NCI-H1048 (cell line): ENCODE measurements at regions not wholly inside any gene's neighbourhood (a gene's known extent, or its start where the extent isn't known, plus 50 kb on each side); places are given as distances from the start of the nearest gene placed in this dataset.

Experiments used
- DNase-seq: peaks from one replicate; lab custom pipeline; 2025; lab: John Stamatoyannopoulos, UW

DNA sequence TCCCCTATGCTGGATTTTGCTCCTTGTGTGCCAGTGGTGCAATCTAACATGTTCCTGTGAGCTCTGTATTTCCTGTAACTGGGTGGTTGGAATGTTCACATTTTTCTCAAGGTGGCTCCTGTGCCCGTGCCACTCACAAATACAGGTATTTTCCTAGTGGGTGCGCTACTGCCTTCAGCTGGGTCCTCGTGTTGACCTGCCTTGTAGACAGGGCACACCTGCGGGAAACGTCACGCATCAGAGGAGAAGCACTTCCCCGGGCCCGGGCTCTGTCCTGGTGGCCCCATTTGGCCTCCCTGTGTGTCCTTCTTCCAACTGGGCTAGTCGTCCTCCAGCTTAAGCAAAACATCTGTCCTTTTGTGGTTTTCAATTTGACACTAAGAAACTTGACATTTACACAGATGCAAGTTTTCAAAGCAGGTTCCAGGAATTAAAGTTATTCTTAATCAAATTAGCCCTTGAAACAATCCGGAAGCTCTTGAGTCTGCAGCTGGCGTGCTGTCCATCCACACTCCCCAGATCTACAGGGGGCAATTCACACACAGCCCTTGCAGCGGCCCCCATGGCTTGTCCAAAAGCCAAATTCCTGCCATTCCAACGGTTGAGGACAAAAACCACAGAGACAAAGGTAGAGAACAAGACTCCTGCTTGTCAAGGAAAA lies 275.1 kb downstream of the CDC5L start:
- no peak for DNase-seq

DNA sequence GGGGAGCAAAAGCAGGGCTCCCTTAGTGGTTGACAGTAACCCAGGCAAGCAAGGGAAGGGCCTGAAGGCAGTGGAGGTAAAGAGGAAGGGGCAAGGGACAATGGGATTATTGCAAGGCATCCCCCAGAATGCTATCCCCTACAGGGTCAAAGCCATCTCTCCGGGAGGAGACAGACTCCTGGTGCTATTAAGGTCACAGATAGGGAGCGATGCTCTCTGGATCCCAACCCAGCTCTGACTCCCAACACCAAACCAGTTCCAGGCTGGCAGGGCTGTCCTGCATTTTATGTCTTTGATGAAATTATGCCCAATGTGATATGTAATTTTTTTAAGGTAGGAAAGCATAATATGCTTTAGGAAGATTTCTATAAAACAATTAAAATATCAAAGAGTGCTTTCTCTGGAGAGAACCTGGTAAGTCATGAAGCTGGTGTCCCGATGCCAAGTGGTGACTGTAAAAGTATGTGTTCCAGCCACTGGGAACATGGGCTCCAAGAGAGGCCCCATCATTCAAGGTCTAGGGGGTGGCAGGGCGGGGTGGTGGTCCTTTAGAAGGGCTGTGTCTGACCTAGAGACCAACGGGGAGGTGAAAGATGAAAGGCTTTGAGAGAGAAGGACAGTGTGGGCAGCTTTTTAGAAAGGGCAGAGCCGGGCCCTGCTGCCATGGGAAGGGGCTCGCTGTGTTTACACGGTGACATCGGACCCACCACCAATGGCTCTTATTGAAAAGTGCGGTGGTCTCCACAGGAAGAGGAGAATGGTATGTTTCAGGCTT lies 276.5 kb downstream of the CDC5L start:
- no peak for DNase-seq

DNA sequence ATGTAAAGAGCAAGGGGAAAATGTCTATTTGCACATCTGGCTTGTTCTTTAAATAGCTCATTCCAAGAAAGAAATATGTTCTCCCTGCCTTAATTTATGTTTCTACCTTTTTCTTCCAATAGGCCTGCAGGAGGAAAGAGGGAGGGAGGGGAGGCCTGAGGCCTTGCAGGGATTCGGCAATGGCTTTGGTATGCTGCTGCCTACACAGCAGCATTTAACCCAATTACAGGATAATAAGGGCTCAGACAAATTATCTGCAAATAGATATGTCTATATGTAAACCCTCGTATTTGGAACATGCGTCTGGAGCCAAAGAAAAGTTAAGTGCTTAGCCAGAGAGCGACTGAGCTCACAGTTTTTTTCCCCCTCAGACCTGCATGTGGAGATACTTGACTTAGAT lies 277.2 kb downstream of the CDC5L start:
- DNase-seq = peak; percentile 16

DNA sequence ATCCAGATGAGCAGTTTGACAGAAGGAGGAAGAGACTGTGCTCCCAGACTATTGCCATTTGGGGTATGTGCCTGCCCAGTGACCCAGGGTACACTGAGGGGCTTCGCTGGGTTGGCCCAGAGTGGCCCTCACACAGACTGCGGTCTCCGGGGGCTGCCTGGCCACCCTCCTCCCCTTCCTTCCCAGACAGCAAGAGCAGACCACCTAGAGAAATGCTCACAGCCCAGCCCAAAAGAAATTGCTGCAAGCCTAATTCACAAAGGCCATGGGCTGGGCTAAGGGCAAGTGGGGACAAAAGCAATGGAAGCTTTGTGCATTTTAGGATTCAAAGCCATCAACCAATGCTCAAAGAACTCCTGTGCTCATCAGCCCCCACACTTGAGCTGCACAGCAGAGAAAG lies 277.6 kb downstream of the CDC5L start:
- no peak for DNase-seq

DNA sequence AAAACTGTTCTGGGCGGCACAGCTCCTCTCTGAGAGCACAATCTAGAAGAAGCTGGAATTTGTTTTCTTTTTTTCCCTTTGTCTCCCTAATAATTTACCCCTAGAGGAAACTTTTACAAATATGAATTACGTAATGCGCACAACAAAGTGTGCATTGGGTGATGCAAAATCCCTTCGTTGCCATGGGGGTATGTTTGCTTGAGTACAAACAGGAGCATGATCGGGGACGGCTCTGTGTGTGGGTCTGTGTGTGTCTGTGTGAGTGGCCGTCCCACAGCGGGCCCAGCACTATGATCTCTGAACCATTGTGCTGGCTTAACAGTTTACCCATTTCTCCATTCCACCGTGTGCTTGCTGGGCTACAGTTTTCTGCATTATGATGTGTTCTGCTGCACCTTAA lies 278.2 kb downstream of the CDC5L start:
- DNase-seq = no peak

DNA sequence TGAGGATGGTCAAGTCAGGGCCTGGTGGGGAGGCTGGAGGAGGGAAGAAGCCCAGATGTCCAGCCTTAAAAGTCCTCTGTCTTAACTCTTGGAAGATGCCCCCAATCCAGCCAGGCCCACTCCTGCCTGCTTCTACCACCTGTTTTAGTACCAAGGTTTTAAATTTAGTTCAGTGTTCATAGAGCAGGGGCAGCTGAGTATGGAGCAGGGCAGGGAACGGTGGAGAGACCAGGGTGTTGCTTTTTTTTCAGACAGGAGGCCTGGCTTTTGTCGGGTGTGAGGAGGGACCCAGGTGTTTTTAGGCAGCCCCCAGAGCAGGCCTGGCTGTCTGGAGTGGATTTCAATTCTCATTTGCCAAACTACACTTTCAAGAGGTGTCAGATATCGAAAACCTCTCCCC lies 278.8 kb downstream of the CDC5L start:
- no peak for DNase-seq

DNA sequence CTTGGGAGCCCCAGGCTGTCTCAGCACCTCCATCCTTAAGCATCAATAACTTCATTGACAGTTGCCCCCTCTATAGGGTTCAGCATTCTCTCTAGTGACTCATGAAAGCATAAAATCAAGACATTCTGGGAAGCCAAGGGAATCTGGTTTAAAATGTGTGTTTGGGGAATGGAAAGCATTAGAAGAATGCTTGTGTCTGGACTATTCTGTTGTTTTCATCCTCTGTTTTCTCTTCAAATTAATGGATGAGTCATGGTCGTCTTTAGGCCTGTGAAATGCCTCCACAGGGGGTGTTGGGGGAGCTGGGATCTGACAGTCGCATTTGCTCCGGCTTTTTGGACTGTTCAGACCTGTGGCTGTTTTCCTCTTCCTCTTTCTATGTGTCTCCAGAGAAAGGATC lies 279.7 kb downstream of the CDC5L start:
- DNase-seq = no peak

DNA sequence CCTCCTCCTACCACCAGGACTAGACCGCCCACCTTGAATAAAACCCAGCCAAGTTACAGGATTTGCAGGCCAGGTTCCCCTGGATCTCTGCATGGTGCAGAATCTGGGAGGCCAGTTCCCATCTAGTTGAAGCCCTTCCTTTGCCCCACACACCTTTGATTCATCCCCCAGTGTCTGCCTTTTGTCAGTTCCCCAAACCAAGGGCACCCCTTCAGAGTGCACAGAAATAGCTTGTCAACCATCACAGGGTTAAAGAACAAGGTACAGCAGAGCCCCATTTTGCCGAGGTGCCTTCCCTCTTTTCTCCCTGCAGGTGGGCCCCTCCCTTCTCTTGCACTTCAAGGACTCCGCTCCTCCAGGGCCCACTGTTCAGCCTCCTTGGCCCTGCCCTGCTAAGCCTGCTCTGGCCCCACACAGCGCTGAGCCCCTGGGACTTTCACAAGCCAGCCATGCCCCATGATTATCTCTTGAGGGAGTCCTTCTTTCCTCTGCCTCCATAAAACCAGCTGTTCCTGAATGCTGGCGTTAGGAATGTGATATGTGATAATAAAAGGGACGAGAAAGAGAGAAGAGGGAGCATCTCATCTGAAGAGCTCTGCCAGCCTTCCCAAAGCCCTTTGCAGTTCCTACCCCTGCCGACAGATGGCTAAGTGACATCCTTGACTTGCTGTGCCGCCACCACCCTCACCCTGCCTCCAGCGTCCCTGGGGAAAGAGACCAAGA lies 280.3 kb downstream of the CDC5L start:
- no peak for DNase-seq

DNA sequence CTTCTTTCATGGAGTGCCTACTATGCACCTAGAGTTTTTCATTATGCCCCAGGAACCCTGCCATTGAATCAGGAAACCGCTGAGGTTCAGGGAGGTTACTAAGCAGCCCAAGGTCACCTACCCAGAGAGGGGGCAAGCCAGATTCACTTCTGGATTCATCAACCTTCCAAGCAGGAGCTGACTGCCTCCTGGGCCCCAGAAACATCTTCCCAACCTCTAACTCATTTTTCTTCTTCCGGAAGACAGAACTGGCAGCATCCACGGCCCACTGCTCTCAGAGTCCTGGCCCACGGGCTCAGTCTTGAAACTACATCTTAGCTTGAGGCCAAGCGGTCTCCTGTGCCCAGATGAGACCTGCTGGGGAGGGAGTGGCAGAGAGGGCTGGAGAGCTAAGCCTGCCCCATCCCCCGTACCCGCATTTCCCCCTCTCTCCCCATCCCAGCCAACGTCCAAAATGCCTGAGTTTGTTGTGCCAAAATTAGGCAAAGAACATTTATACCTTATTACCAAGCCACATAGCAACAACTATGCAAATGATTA lies 281.0 kb downstream of the CDC5L start:
- no peak for DNase-seq

DNA sequence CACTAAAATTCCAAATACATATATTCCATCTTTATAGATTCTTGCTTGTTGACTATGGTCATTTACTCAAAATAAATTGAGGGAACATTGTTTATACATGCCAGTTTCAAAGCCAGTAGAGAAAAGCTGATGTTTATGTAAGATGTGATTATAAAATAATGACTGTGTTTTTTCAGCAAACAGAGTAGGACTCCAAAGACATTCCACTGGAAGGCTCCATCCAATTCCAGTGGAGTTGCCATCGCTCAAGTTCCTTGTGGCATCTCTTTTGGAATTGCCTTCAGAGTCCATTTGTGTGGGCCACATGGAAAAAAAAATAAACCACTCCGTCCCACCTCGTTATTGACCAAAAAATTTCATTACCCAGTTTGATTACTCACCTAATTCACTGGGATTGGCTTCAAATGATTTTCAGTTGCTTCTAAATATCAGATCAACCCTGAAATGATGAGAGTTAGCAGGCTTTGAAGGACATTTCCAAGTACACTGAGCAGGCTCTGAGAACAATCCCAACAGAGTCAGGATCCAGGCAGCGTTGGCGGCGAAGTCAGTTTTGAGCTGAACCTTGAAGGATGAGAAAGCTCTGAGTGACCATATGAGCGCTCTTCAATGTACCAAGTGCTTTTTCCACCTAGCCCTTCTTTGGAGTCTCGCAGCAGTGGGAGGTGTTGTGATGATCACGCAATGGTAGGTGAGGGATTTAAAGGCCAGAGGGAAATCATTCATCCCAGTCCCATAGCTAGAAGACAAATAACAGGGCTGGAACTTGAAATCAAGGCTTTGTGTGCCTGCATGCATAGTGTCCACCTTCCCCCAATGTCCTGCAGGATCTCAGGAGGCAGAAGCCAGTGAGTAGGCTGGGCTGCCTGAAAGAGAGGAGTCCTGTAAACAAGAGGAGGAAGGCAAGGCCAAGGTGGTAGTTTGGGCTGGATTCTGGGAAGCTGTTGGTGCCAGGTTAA lies 281.7 kb downstream of the CDC5L start:
- no peak for DNase-seq

DNA sequence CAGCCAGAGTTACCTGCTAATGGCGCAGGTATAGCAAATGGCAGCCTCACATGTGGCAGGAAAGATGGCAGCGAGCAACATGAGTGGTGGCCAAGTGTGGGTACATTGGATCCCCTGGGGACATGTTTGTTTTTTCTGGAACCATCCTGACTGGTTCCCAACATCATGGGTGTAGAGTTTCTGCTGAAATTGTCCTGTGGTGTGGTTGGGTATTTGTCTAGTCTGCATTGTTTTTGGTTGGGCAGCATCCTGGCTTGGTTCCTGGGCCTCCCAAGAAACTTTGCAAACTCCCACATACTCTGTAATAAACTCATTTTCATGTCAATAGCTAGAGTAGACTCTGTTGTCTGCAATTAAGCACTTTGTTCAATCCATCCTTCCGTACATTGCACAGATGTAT lies 282.6 kb downstream of the CDC5L start:
- DNase-seq = no peak

DNA sequence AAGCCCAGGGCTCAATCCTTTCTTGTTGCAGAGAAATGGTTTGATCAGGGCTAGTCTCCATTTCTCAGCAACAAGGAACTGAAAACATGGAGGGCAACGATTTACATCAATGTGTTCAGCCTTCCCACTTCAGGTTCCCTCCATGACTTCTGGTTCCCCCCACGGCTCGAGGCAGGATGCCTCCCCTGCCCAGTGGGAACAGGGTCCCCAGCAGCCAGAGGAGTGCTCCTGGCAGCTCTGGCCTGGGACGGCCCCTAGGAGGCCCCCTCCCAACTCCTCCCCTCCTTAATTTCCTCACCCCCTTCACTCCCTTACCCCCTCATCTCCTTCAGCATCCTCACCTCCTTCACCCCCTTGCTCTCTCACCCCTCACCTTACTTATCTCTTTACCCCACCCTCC lies 283.8 kb downstream of the CDC5L start:
- no peak for DNase-seq

DNA sequence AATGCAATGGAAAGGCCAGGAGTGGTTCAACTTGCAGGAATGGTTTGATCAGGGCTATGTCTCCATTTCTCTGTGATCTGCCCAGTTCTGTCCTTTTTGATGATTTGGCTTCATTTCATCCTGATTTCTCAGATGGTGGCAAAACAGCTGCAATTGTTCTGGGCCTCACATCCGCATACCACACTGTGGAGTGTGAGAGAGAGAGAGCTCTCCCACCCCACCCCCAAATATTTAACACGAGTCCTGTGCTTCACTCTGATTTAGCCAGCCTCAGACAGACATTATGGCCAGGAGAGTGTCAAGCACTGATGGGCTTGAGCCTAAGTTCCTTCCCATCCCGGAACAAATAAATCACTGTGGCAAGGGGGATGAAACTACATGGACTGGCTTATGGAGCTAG lies 284.6 kb downstream of the CDC5L start:
- no peak for DNase-seq

DNA sequence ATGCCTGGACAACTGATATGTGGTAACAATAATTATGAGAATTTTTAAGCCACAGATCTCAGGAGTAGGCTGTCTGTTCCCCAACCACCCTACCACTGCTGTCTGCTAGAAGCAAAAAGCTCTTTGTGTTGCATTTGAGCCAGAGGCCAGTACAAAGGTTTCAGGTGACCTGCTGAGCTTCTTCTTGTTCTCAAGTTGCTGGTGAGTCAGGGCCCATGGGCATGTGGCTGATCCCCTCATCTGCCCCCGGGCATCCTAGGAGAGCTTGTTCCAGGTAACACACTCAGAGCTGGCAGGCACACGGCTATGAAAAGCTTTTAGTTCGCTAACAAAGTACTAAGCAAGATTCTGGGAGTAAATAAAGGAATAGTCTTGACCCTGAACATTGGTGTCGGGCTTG lies 285.3 kb downstream of the CDC5L start:
- no peak for DNase-seq

DNA sequence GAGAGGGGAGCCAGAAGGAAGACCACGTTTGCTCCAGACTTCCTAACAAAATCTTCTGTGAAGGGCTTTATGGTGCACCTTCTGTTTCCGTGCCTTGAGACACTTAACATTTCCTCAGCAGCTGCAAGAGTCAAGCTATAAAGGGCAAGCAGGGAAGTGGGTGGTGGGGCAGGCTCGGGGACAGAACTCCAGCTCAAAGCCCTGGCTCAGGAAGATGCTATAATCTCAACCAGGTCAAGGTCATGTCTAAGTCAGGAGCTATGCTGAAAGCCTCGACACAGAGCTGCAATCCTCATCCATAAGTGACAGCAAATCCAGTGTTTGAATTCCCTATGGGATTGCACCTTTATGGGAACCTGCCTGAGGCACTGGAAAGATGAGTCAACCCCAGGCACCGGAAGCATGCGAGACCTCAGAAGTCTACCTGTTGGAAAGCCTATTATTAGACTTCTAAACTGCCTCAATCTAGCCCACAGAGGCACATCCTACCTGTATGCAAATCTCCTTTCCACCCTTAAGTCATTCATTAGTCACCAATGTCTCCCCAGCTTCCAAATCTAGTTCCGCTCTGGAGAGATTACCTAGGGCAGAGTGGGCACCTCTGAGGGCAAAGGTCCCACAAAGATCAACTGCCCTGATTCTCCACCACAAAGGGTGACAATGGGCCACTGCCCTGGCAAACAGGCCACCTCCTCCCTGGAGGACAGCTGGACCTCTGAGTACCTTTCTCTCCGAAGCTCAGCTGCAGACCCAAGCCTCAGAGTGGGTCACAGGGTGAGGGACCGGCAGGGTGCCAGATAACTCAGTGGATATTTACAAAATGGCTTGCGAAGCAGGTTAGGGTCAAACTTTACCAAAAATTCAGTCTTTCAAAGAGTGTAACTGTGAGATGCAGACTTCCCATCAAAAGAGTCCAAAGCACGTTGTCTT lies 287.0 kb downstream of the CDC5L start:
- DNase-seq = no peak

DNA sequence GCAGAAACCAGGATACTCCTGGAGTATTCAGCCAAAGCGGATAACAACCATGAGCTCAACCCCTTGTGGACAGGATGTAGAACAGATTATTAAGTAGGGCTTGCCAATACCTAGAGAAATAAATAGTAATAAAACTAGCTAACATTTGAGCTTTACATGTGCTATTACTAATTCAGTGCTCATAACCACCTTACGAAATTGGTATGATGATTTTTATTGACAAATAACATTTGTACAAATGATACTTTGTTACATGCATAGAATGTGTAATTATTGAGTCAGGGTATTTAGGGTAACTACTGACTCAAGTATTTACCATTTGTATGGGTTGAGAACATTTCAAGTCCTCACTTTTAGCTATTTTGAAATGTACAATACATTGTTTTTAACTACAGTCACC lies 287.9 kb downstream of the CDC5L start:
- DNase-seq = no peak

DNA sequence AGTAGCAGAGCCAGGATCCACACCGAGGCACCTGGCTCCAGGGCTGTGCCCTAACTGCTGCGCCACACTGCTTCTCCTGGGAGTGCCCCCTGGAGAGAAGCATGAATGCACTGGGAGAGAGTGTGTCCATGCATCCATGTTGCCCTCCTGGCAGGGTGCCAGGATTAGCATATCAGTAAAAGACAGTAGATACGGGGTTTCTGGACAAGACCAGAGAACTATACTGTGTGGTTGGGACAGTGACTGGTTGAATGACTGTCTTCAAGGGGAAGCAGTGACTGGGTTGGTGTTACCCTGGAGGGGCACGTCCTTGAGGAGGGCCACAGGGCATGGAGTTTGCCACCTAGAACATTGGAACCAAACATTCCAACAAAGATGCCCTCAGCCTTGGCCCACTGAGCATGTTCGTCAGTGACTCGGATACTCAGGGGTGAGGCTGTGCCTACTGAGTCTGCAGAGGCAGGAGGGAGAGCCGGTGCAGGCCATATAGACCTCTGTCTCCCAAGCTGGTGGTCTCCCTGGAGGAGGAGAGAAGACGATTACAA lies 288.8 kb downstream of the CDC5L start:
- no peak for DNase-seq

DNA sequence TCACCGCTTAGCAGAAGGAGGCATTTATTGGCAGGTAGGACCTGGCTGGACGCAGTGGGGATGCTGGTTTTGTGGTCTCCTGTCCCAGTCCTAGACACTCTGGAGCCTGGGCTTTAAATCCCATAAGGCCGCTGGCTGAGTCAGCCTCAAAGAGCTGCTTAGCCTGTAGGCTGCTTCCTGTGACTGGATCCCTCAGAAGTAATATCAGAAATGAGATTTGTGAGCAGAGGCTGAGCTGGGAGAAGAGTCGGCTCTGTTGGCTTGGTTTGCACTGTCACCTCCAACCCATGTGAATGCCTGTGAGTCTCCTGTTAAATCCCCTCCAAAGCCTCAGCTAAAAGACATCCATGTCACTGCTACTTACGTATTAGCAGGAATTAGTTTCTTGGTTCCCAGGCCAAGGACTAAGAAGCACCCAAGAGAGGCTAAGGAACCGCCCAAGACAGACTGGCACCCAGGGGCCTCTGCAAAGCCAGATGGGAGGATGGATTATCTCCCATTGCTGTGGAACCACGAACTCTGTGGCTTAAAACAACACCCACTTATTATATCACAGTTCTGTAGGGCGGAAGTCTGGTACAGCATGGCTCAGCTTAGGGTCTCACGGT lies 289.4 kb downstream of the CDC5L start:
- no peak for DNase-seq

DNA sequence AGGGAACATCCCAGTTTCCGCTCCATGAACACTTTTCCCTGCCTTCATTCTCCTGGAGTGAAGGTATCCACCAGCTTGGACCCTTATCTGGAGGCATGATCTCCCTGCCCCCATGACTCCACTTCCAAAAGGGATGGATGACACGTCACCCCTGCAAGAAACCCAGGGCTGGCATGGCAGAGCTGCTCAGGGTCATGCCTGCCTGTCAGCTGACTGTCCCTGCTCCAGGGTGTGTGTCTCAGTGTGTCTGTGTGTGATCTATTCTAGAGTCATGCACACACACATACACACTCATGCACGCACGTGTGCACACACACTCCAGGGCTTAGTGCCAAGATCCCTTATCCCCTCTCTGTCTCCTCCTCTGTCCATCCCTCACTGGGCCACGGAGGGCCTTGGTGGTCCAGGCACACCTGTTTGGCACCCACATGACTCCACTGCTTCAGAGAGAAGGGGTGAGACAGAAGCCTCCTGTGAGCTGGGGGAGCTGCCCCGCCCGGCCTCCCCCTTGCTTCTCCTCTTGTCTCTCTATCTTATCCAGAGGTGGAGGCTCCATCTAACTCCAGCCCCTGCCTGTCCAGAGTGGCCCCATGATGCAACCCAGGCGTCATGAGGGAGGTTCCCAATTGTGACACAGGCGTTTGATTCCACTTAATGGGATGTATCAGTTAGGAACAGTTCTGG lies 290.9 kb downstream of the CDC5L start:
- DNase-seq = no peak
